ENCODE measurements at regions not wholly inside any gene's neighbourhood (a gene's known extent, or its start where the extent isn't known, plus 50 kb on each side); places are given as distances from the start of the nearest gene placed in this dataset.
"Not testable (repeated sequence)": the region's sequence is repeated elsewhere in the genome, so short reads cannot be mapped to it uniquely, and the experiment has no call there.

DNA sequence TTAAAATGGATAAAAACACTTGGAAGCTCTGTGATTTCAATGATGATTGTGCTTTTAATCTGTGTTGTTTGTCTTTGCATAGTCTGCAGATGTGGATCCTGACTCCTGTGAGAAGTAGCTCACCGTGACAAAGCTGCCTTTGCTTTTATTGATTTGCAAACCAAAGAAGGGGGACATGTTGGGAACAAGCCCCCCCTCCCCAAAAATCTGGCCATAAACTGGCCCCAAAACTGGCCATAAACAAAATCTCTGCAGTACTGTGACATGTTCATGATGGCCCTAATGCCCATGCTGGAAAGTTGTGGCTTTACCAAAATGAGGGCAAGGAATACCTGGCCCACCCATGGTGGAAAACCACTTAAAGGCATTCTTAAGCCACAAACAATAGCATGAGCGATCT is 202.4 kb downstream of the YTHDC2 start:
- TF ChIP-seq, protein P1, sequence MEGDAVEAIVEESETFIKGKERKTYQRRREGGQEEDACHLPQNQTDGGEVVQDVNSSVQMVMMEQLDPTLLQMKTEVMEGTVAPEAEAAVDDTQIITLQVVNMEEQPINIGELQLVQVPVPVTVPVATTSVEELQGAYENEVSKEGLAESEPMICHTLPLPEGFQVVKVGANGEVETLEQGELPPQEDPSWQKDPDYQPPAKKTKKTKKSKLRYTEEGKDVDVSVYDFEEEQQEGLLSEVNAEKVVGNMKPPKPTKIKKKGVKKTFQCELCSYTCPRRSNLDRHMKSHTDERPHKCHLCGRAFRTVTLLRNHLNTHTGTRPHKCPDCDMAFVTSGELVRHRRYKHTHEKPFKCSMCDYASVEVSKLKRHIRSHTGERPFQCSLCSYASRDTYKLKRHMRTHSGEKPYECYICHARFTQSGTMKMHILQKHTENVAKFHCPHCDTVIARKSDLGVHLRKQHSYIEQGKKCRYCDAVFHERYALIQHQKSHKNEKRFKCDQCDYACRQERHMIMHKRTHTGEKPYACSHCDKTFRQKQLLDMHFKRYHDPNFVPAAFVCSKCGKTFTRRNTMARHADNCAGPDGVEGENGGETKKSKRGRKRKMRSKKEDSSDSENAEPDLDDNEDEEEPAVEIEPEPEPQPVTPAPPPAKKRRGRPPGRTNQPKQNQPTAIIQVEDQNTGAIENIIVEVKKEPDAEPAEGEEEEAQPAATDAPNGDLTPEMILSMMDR (IDR thresholded peaks at IDR 0.05): not testable (repeated sequence)
- not testable (repeated sequence) for TF ChIP-seq EP300 (IDR thresholded peaks at IDR 0.05)
